Right renal cortex interstitium (tissue), 3 donors: ENCODE measurements at regions not wholly inside any gene's neighbourhood (a gene's known extent, or its start where the extent isn't known, plus 50 kb on each side); places are given as distances from the start of the nearest gene placed in this dataset.

ENCODE experiments used
- DNase-seq, 3 donors: peaks; one replicate each; pipeline ENCODE4 v3.0.0-alpha.2; 2013; ENCODE audit warnings: low read depth in 3 of 3, low spot score in 2 of 3

DNA sequence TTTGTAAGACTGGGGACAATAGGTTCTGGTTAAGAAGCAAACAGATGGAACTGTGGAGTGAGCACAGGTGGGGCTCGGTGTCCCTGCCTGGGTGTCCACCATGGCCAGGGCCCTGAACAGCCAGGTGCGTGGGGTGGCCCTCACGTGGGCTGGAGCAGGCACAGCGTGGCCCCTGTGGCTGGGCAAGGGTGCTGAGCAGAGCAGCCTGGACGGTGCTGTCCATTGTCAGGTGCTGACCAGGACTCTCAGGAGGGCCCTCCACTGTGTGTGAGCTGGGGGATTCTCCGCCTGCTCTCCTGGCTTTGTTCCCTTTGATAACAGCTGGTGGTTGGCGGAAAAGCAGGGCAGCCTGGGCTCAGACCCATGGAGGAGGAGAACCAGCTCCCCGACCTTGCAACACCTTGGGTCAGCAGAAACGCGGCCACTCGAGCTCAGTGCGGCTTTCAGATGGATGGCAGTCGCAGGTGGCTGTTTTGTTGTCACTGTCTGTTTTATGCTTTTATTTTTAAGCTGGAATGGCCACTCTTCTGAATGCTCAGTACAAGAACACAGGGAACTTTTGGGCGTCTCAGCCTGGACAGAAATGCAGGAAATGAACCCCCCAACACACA lies 273.9 kb upstream of the ADARB2 start:
- DNase-seq, result peak in 1 of 3 donors; percentile 1

DNA sequence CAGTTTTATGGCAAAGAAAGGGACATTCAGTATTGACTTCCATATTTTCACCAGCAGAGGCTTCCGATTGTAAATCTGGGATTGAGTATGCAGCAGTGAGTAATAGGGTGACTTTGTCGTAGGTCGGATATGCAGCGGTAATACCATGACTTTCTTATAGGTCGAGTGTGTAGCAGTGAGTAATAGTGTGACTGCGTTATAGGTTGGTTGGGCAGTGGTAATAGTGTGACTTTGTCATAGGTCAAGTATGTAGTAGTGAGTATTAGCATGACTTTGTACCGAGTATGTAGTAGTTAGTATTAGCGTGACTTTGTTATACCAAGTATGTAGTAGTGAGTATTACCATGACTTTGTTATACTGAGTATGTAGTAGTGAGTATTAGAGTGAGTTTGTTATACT lies 268.2 kb upstream of the ADARB2 start:
- no peak for DNase-seq

DNA sequence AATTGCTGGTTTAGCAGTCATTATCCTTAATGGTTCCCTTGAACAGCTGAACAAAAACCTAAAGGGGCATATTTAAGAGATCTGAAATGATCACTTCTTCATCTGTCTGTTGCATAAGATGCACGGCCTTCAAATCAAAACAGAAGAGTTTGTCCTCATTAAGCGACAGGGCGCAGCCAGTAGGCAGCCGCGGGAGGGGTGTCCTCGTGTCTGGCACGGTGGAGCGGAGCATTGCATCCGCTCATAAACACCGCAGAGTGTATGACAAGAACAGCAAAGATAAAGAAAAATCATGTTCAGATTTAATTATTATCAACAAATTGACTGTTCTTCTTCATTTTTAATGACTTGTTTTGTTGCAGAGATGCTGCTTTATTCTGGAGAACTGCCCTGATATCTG lies 255.6 kb upstream of the ADARB2 start:
- no peak for DNase-seq

DNA sequence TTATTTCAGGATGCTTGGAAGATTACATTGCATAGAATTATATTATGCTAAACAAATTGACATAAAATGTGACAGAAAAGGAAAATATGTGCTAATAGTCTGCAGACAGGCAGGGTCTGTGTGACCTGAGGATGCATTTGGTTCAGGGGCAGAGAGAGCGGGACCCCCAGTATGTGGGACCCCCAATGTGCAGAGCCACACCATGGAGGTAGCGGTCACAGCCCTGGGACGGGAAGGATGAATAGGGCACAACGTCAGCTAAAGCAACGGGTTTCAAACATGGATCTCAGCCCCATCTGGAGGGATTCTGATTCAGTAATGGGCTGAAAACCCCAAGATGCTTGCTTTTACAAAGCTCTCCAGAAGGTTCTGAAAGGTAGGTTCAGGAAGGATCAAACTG lies 251.8 kb upstream of the ADARB2 start:
- no peak for DNase-seq

DNA sequence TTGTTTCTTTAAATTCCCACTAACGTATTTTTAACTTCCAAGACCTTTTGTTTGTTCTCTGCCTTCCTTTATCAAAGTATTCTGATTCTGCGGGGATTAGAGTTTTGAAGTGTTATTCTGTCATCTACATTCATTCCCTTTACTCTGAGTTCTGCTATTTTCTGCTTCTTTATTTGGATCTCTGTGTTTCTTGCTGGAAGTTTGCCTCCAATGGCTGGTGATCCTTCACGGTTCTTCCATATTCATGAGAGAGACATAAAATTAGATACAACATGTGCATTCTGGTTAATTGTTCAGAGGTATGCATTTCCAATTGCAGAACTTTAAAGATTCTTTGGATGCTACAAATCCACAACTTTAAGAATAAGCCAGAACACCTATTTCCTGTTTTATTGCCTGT lies 244.7 kb upstream of the ADARB2 start:
- DNase-seq, result no peak

DNA sequence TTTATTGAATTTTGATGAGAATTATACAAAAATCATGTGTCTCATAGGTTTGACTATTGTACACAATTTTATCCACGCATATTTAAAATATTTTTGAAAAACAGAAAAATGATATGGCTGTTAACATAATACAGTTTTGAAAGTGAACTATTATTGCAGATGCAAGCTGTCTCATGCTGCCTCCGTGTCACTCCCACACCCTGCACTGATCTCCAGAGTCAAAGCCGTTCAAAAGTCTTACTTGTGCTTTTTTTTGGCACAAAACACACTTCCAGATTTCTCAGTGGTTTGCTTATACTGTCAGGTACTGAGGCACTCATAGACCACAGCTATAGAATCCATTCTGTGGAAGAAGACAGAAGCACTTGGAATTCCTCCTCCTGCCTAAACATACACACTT lies 243.1 kb upstream of the ADARB2 start:
- DNase-seq, result no peak

DNA sequence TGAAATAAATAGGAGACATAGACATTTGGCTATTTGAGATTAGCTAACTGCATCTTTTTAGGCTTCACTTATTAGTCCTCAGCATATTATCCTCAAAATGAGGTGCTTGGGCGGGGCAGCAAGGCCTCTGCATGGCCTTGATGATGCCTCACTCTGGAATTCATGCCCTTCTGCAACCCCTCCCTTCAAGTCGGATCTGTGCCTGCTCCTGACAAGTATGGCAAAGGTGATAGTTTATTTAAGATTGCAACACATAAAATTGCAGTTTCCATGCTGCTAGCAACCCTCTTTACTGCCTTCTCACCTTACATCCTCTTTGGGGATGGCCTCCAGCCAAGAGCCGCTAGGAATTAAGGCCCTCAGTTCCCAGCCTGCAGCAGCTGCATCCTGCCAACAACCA lies 241.3 kb upstream of the ADARB2 start:
- DNase-seq, result no peak

DNA sequence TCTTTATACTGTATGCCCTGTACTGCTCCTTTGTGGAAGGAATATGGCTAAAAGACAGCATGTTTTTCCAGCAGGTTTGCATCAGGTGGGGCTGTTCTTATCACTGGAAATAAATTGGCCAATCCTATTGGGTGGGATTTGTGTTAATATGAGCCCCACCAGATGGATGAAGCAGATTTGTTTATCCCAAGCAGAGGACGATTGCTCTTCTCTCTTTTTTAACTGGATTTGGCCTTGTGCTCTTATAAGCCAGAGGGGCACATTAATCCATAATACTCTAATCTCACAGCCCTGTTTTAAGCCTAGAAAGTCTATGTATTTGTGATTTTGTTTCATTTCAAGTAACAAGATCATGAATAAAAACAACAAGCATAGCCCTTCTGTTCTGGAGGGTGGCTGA lies 240.1 kb upstream of the ADARB2 start:
- no peak for DNase-seq

DNA sequence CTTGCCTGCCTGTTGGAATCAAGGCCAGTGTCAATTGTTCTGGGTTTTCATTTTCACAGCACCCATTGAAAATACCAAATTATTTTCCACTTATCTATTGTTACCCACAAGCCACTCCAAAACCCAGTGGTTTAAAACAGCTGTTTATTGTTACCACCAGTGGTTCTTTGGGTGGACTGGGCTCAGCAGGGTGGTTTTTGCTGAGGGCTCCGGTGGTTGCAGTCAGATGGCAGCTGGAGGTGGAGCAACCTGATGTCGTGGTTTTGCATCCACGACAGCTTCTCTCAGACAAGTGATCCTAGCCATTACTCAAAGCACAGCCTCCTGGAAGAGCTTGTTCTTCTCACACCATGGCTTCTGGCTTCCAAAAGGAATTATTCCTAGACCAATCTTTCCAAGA lies 235.1 kb upstream of the ADARB2 start:
- DNase-seq, result no peak

DNA sequence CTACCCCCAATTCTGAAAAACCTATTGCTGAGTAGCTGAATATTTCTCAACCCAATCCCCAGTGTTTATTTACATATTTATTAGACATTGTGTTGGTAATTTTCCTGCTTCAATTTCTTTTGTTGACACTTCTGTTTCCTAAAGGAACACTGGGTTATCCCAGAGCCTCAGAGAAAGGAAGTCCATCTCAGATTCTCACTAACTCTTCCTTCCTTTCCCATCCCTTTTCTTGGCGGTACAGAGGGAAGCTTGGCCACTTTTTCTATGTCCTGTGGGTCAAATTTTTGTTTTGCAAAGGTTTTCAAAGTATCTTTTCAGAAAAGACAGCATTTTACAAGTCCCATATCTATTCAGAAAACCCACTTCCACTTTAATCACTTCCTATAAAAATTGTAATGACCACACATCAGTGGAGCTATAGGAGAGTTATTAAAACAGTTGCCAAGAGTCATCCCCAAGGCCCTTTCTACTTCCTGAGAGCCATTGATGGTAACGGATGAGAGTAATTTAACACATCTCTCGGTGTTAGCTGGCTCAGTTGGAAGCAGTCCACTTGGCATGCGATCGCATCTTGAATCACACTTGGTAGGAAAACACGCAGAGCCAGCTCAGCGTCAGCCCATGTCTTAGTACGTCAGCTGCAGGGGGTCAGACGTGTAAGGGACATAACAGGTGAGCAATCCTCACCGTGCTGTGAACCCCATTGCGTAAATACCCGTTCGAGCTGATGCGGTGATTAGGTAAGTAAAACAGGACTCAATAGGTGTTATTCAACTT lies 231.1 kb upstream of the ADARB2 start:
- no peak for DNase-seq

DNA sequence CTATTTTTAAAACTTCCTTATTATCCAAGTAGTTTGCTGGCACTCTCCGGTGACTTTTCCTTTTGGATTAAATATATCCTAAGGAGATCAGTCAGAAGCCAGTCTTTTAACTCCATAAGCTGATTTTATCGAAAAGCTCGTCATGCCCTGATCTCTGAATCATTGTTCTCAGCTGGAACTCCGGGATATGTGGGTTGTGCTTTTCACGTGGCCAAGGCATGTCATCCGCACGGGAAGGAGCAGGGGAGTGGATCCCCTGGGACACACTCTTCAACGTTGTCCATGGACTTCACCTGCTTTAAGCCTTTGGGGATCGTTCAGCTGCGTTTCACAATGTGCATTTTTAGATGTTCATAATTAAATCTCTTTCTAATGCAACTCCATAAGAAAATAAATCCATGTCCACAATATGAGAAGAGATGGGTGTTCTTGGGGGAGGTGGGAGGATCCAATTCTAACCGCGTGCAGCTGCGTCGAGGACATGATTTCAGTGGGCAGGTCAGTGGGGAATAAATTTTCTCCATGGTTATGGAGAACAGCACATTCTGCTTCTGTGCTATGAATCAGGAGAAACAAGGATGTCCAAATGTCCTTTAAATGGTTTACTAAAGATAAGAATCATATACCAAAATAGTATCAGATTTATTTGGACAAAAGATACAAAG lies 229.5 kb upstream of the ADARB2 start:
- DNase-seq, result no peak

DNA sequence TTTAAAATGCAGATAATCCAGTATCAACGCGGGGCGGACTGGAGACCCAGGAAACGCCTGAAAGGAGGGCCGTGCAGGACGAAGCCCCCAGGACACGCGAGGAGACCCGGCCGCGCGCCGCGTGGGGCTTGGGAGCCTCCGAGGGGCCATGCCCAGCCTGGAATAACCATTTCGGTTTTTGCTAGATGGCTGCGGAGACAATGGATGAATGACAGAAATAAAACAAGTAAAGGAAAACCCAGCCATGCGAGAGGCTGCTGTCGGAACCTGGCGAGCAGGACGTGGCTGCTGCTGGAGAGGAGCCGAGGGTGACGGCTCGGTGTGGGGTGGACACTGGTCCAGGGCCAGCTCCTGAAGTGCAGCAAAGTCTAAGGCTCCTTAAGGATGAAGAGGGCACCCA lies 227.2 kb upstream of the ADARB2 start:
- no peak for DNase-seq

DNA sequence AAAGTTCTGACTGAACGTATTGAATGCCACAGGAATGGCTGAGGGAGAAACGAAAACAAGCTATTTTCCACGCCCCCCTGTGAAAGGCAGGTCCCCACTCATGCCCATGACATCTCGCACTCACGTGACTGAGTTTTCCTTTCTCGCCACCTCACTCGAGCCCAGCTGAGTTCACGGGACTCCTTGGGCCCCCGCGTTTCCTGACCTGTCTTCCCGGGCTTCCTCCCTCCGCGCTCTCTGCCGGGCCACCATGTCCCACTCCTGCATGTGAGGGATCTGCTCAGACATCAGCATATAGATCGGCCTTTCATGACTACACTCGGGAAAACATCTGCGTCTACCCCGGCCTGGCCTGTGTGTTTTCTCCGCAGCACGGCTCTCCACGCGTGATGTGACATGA lies 226.0 kb upstream of the ADARB2 start:
- DNase-seq, result no peak

DNA sequence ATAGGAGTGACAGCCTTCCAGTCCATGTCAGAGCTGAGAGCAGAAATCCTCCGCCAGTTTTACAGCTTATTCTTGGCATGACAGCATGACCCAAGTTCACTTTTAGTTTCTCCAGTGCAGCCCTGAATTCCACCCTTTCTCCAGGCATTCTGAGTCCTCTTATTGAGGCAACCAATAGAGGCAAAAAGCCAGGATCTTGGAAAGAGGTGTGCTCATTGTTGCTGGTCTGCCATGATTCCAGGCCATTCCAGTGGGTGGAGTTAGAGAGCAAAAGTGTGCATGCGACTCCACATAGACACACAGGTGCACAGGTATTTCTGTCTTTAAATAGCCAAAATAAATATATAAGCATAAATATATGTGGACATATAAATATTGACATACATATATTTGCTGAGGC lies 224.7 kb upstream of the ADARB2 start:
- no peak for DNase-seq

DNA sequence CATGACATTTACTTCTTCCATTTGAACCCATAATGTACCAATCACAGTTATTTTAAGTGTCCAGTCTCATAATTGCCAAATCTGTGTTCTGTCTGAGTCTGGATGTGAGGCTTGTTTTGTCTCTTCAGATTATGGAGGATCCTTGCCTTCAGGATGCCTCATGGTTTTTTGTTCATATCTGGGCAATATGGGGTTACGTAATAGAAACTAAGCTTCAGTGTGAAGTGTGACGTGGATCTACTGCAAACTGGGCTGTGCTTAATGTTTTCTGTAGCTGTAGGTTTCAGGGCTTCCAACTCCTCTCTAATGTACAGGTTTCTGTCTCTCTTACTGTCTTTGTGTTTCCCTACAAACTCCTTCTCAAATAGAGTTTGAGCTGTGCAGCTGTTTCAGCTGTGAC lies 223.7 kb upstream of the ADARB2 start:
- DNase-seq, result no peak

DNA sequence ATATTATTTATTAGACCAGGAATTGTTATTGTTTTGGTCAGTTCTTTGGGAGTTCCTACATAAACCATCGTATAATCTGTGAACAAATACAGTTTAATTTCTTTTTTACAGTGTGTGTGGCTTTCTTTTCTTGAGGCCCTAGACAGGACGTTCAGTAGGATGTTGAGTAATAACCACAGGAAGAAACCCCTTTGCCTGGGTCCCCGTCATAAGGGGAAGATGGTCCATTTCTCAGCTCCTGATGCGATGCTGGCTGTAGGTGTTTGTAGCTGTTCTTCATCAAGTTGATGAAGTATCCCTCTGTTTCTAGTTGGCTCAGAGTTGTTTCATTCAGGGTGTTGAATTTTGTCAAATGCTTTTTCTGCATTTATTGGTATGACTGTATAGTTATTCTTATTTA lies 219.7 kb upstream of the ADARB2 start:
- no peak for DNase-seq

DNA sequence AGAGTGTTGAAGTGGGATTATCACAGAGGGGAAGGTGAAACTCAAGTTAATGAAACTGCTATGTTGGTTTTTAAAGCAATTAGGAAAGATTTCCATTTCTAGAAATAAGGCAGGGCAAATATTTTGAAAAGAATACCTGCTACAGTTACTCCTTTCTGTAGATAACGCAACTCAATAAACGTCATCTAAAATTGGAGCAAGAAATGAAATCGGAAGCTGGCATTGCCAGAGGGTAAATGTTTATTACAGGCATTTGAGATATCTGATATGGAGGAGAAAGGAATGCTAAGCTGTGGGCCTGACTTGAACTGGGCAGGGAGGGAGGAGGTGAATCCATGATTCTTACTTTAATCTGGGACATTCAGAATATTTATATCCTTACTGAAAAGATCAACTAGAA lies 217.0 kb upstream of the ADARB2 start:
- no peak for DNase-seq

DNA sequence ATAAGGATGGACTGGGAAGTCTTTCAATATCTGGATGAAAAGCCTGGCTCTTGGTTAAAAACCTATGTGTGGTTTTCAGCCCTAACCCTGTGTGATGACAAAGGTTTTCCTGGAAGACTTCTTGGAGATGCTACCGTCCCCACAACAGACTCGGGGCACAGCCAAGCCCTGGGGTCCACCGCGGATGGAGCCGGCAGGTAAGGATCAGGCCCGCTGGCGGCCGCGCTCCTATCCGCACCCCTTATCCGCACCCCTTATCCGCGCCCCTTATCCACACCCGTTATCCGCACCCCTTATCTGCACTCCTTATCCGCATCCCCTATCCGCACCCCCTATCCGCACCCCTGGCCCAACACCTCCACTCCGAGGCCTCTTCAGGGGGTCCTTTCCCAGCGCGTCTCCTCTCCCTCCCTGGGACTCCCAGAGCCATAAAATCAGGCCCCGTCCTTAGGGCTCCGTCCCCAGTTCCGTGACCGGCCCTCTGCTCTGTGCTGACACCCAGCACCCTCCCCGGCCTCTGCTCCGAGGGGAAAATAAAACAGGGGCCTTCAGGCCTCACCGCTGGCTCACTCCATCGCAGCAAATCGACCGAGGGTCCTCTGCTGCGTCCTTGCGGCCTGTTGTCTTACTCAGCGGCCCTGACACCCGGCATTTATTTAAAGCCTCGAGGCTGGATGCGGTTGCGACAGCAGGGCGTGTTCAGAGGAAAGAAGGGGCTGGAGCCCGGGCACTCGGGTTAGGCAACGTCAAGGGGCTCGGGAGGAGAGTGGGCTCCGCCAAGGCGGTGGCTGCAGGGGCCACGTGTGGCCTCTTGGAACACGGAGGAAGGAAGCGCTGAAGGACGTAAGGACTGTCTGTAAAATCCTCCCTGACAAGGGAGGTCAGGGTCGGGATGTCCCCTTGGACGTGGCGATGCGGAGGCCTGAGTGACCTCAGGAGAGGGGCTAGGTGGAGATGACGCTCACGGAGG lies 215.1 kb upstream of the ADARB2 start:
- DNase-seq, result no peak

DNA sequence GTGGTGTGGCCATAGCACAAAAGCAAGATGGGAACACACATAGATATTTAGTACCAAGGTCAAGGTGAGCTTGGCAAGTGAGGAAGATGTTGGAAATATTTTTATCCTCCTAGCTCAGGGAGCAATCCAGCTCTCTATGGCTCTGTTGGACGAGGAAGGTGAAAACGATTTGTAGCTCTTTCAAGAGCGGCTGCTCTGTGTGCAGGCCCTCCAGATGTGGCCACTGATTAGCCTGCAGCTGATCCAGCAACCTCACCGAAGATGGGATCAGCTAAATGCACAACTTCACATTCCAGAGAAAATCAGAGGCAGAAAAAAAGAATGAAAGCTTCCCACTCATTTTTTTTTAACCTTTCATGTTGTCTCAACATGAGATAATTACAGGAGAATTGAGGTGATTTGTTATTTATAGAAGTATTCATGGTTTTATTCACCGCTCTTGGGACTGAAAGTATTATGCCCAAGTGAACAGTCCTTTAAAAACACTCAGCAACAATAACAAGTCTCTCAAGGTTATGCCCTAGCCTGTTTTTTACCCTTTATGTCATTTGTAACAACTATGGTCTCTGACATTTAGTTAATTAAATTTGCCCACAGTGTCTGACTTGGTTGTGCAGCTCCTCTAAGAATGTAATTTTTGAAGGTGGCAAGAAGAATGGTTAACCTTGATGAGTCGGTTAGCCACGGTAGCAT lies 213.6 kb upstream of the ADARB2 start:
- DNase-seq, result no peak

DNA sequence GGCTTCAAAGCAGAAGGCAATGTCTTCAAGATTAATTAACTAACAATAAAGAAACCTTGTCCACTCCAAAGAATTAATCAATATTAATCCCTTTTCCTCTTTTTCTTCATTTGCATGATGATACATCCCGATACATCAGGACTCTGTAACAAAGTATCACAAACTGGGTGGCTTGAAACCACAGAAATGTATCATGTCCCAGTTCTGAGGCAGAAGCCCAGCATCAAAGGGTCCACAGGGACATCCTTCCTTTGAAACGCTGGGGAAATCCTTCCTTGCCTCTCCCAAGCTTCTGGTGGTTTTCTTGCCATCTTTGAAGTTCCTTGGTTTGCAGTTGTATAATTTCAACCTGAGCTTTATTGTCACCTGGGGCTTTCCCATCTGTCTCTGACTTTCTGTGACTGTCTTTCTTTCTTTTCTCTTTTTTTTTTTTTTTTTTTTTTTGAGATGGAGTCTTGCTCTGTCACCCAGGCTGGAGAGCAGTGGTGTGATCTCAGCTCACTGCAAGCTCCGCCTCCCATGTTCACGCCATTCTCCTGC lies 210.2 kb upstream of the ADARB2 start:
- DNase-seq, result no peak
